Lower leg skin (tissue), 4 donors: ENCODE measurements at regions not wholly inside any gene's neighbourhood (a gene's known extent, or its start where the extent isn't known, plus 50 kb on each side); places are given as distances from the start of the nearest gene placed in this dataset.
A peak's percentile ranks its signal among the peaks of the same experiment; 100 is the strongest.

Source experiments
- DNase-seq, 2 donors: peaks; one replicate each; pipeline ENCODE4 v3.0.0-alpha.2; 2019; ENCODE audit warnings: low spot score in 2 of 2
- H3K4me3 ChIP-seq: fragments of 200-600 bp; sonication (generic); 2 replicates; pipeline ENCODE4 v1.5.1; 2017; ENCODE audit warnings: mild to moderate bottlenecking, low read depth; ENCODE audit not compliant: poor library complexity, severe bottlenecking
- POLR2A ChIP-seq, 2 donors: fragments of 450-650 bp; IDR thresholded peaks; one replicate each; pipeline ENCODE4 v1.6.1; 2016 to 2017; ENCODE audit warnings: antibody characterized with exemption in 2 of 2, mild to moderate bottlenecking in 1 of 2, moderate library complexity in 1 of 2
- WGBS, 2 donors: methylation state at CpG; one replicate each; pipeline ENCODE4 v1.1.5; 2018; 5-methylcytosine and 5-hydroxymethylcytosine counted together
- intact Hi-C: fragments of 100-400 bp; cut with DNase I; formaldehyde crosslinking; loops from one replicate; pipeline ENCODE4 v1.15.0; 2023; ENCODE audit warnings: low total_unique reads
- TF ChIP-seq, protein P1 (sequence below), 3 donors: fragments of 450-650 bp; IDR thresholded peaks; one replicate each; pipeline ENCODE4 v1.5.1; 2016; ENCODE audit warnings: antibody characterized with exemption in 3 of 3, mild to moderate bottlenecking in 3 of 3, moderate library complexity in 2 of 3

DNA sequence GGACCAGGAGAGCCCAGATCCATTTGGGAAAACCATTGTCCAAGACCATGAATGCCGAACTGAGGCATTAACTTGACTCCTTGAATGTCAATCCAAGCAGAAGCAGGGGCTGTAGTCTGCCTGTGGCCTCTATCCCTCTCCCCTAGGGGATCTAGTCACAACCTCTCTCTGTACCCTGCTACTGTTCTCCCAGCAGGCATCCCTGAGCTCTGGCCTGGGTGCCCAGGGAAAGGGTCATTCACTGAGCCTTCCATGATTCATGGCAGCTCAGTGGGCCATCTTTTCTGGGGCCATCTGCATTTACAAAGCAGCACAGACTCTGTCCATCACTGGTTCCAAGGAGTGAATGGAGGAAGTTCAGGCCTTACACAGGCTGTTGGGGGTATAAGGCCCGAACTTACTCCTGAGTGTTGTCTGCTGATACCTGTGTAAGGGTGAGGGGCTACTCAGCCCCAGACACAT is 151.8 kb downstream of the ZFP36L2 start:
- peak in 1 of 2 donors; percentile 81 for DNase-seq
- 35 to 51% methylated on average over 2 of the region's 2 CpGs for WGBS, 2 donors
- intact Hi-C loops = no loop called here
- TF ChIP-seq, protein P1, sequence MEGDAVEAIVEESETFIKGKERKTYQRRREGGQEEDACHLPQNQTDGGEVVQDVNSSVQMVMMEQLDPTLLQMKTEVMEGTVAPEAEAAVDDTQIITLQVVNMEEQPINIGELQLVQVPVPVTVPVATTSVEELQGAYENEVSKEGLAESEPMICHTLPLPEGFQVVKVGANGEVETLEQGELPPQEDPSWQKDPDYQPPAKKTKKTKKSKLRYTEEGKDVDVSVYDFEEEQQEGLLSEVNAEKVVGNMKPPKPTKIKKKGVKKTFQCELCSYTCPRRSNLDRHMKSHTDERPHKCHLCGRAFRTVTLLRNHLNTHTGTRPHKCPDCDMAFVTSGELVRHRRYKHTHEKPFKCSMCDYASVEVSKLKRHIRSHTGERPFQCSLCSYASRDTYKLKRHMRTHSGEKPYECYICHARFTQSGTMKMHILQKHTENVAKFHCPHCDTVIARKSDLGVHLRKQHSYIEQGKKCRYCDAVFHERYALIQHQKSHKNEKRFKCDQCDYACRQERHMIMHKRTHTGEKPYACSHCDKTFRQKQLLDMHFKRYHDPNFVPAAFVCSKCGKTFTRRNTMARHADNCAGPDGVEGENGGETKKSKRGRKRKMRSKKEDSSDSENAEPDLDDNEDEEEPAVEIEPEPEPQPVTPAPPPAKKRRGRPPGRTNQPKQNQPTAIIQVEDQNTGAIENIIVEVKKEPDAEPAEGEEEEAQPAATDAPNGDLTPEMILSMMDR (IDR thresholded peaks at IDR 0.05) = no peak
- no peak for TF ChIP-seq POLR2A (IDR thresholded peaks at IDR 0.05)
- H3K4me3 ChIP-seq = no peak overlapping the region

DNA sequence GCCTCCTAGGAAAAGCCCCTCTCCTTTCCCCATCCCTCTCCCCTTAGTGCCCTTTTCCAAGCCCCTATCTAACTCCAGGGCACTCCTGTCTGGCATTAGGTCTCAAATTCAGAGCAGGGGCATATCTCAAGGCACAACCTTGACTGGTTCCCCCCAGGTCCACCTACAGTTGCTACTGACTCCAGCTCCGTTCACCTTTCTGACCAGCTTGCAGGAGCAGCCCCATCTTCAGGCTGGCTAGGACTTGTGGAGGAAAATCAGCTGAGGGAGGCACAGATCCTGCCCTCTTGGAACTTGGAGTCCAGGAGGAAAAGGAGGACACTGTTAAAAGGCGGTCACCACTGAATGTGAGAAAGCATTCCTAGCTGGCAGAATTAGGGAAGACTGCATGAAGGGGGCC is 152.4 kb downstream of the ZFP36L2 start:
- intact Hi-C loops = no loop called here
- DNase-seq = peak in 1 of 2 donors; percentile 76
- TF ChIP-seq, protein P1 (IDR thresholded peaks at IDR 0.05) = no peak
- no peak for TF ChIP-seq POLR2A (IDR thresholded peaks at IDR 0.05)
- no peak overlapping the region for H3K4me3 ChIP-seq
- 83 to 84% methylated on average over 2 of the region's 2 CpGs for WGBS, 2 donors

DNA sequence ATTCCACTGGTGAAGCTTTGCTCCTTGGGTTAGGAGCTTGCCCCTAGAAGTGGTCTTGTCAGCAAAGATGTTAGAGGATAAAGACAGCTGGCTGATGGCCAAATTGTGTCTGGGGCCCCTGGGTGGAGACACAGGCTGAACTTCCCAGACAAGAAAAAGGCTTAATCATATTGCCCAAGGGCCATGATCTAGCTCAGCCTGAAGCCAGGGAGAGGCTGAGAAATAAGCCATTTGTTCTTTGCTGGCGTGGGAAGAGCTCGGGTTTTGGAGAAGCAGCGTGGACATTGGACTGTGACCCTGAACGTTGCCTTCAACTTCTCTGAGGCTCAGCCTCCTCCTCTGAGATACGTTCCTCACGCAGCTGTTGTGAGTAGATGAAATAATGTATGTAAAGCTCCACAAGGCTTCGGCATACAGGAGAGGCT is 153.0 kb downstream of the ZFP36L2 start:
- no peak for TF ChIP-seq POLR2A (IDR thresholded peaks at IDR 0.05)
- TF ChIP-seq, protein P1 (IDR thresholded peaks at IDR 0.05) = no peak
- DNase-seq = peak in 1 of 2 donors; percentile 90
- WGBS, 2 donors = 23 to 33% methylated on average over 7 of the region's 7 CpGs
- H3K4me3 ChIP-seq = no peak overlapping the region
- intact Hi-C loops = no loop called here

DNA sequence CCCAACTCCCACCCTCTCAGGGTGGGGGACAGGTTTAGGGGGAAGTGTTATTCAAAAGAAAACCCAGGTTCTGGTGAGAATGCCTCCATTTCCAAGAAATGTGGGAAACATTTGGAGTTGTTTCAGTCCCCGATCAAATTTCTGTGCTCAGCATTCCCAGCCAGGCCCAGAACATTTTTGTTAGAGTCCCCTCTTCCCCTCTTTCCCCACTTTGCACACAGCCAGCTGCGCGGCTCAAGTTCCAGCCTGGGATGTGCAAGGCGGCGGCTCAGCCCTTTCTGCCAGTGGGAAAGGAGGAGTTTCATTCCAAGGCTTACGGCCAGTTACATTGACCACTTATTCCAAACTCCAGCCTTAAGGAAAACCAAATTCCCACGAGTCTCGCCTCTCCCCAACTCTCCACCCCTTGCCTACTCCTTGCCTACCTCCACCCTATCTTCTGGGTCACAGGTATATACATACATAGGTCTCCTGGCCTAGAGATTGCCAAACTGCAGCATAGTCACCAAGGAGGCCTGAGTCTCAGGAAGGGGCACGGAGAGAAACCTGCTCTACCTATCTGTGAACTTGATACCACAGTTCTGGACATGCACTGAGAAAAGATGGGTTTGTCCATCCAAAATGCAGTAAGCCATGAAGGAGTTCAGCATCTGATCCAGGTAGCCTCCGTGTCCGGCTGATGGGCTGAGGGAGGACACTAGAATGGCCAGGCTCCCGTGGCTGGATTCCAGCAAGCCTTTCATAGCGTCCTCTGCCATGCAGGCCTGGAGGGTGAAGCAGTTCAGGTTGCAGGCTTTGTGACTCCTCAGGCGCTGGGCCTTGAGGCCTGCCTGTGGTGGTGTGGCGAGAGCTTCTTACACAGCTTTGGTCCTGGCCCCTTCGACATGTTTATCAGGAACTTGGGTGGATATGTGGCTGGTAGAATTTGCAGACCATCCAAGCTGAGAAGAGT is 154.5 kb downstream of the ZFP36L2 start:
- no peak overlapping the region for H3K4me3 ChIP-seq
- TF ChIP-seq POLR2A (IDR thresholded peaks at IDR 0.05) = no peak
- TF ChIP-seq, protein P1 (IDR thresholded peaks at IDR 0.05) = no peak
- intact Hi-C loops = no loop called here
- DNase-seq = peak in 1 of 2 donors; percentile 92
- 70% methylated on average over 16 of the region's 16 CpGs for WGBS, 2 donors

DNA sequence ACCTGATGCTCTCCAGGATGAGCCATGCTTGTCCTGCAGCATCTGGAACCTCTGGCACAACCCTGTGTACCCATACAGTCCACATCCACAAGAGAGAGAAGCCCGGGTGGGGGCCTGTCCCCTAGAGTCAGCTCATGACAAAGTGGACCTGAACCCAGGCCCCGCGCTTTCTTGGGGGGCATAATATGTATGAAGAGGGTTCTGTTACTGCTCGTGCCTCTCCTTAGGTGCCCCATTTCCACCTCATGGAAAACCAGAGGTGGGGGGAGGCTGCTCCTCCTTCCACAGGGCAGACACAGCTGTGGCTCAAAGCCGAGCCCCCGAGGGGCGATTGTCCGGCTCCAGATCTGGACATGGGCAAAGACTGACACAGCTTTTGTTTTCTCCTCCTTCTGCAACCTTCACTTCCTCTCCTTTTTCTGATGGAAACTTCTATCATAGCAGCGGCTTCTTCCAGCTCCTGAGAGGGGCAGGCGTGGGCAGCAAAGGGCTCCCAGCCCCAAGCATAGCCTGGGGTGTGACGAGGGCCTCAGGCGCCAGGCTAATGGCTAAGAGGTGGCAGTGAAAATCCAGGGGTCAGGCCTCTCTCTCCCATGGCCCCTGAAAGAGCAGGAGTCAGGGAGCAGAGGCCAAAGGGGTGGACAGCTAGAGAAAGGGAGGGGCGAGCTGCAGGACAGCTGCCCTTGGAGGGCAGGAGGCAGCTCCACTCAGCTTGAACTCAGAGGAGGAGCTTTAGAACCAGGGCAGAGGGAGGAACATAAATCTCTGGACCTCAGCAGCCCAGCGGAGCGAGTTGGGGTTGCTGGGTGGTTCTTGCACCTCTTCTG is 155.5 kb downstream of the ZFP36L2 start:
- no peak overlapping the region for H3K4me3 ChIP-seq
- intact Hi-C loops = no loop called here
- TF ChIP-seq, protein P1 (IDR thresholded peaks at IDR 0.05) = no peak
- TF ChIP-seq POLR2A (IDR thresholded peaks at IDR 0.05) = no peak
- WGBS, 2 donors = 72 to 78% methylated on average over 15 of the region's 15 CpGs
- DNase-seq = peak in 1 of 2 donors; percentile 78
